HG02870 (cell line): ENCODE measurements at regions not wholly inside any gene's neighbourhood (a gene's known extent, or its start where the extent isn't known, plus 50 kb on each side); places are given as distances from the start of the nearest gene placed in this dataset.
"Not testable (repeated sequence)": the region's sequence is repeated elsewhere in the genome, so short reads cannot be mapped to it uniquely, and the experiment has no call there.

ENCODE experiments used
- ATAC-seq: cut with Tn5 transposase; IDR thresholded peaks from one replicate; pipeline ENCODE4 v1.9.1; 2021; ENCODE audit warnings: mild to moderate bottlenecking, moderate library complexity; ENCODE audit not compliant: unreplicated experiment

DNA sequence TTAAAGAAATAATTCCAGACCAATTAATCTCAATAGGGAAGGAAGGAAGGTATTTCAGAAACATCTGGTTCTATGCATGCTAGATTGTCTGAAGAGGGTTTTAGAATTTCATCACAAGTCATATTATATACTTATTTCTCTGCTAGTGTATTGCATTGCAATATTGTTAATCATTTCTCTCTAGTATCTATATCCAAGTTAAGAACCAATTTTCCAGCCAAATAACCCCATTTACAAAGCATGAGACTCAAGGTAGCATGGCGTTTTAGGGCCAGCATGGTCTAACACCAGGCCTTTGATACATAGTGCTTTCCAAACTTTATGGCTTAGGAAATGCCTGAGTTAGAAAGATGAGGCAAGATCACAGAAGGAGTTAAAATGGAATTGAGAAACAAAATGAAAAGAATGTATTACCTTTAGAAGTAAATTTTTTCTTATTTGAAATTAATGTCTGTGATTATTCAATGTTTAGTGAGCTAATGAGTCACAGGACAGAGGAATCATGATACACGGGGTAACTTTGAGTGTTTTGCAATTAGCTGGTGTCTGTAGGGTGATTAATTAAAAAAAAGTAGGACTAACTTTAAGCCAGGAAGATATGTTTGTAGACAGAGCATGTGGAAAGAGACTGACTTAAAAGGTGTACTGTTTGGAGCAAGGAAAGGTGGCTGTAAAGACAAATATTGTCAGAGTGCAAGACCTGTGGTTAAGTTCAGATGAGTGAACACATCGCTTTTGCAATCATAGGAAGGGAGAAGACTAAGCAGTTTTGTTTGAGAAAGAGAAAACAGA lies 1006.2 kb upstream of the CITED2 start:
- no peak for ATAC-seq

- no peak for ATAC-seq
These were observed 1005.5 kb upstream of the CITED2 start for GRCh38 chr6:140379919-140380318.

DNA sequence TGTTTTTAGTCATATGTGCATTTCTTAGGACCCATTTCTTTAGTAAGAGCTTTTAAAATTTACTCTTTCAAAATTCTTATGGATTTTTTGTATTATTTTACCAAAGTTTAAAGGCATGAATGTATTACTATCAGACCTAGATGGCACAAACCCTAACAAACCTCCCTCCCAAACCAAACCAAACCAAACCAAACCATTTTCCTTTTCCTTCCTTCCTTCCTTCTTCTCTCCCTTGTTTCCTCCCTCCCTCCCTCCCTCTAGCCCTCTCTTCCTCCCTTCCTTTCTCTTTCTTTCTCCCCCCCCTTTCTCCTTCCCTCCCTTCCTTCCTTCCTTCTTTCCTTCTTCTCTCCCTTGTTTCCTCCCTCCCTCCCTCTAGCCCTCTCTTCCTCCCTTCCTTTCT lies 1001.8 kb upstream of the CITED2 start:
- ATAC-seq = no peak

DNA sequence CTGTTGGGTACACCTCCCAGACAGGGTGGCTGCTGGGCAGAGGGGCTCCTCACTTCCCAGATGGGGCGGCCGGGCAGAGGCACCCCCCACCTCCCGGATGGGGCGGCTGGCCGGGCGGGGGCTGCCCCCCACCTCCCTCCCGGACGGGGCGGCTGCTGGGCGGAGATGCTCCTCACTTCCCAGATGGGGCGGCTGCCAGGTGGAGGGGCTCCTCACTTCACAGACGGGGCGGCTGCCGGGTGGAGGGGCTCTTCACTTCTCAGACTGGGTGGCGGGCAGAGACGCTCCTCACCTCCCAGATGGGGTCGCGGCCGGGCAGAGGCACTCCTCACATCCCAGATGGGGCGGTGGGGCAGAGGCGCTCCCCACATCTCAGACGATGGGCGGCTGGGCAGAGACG lies 999.3 kb upstream of the CITED2 start:
- ATAC-seq = not testable (repeated sequence)

DNA sequence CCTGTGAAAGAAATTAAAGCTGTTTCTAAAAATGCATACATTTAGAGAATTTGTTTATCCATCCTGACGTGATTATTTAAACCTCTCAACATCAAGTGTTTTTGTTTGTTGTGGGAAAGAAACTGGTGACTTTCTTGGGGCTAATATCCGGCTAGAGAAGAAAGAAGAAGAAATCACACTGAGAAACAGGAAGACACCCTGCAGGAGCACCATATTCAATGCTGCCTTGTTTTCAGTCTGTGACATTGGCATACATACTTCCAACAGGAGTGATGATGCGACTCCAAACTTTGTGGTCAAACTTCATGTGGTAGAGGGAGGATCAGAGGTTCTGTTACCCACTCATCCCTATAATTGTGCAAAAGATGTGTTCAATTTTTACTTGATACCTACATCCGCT lies 997.6 kb upstream of the CITED2 start:
- ATAC-seq = no peak

GRCh38 chr6:140370976-140371870 lies 996.8 kb upstream of the CITED2 start:
- ATAC-seq = no peak

GRCh38 chr6:140370441-140370840 lies 996.0 kb upstream of the CITED2 start:
- no peak for ATAC-seq

DNA sequence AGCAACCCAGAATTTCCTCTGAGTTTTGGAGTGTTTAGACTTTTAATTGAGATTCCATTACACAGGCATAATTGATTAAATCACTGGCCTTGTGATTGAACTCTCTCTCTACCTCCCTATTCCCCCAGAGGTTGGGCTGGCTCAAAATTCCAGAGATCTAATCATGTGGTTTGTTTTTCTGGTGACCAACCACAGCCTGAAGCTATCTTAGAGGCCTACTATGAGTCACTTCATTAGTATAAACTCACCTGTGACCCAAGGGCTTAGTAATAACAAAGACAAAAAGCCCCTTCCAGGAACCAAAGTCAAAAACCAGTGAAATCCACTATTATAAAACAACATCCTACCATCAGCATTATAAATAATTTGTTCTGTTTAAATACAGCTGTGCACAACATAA lies 992.5 kb upstream of the CITED2 start:
- no peak for ATAC-seq

GRCh38 chr6:140364916-140365315 lies 990.5 kb upstream of the CITED2 start:
- ATAC-seq = no peak

DNA sequence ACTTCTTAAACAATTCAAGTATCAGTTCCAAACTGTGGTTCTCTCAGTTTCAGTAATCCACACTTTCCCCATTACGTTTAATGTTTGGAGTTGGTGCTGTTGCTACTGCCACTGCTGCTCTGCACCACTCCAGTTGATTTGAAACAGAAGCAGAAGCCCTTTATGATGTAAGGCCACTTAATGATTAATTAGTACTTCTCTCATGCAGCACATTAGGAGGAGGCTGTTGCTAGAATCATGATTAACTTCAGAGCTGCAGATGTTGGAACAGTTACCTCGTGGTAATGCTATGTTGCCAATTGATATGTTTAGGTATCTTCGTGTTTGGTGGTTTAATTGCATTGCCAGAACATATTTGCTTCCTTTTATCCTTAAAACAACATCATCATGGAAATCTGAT lies 986.2 kb upstream of the CITED2 start:
- ATAC-seq = no peak

DNA sequence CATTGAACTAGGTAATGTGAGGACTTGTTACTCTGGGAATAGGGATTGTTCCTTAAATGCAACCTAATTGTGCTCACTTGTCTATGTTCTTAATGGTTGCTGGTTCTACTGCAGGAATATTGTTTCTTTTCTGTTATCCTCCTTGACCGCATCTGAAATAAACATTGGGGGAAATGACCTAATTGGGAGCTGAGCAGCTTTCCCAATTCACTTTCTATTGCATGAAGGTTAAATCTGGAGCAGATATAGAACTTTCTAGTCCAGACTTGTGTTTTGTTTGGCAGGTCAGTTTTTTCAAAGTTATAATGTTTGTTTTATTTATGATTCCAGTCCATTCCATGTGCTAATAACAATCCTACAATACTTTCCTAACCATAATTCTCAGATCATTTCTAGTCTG lies 981.0 kb upstream of the CITED2 start:
- no peak for ATAC-seq

DNA sequence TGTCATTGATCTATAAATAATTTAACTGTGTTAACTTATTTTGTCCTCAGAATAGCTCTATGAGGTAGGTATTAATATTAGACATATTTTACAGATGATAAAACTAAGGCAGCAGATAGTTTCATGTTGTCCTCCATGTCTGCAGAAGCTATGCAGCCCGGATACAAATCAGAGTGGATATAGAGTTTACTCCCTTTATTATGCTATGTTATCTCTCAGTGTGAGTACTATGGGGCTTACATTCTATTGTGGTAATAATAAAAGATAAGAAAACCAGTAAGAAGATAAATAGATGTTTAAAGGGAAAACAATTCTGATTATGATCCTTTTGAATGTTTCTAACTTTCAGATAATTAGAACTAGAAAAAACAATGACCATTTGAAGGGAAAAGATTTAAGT lies 979.8 kb upstream of the CITED2 start:
- ATAC-seq = no peak

- no peak for ATAC-seq
These were observed 979.1 kb upstream of the CITED2 start for GRCh38 chr6:140353536-140353935.

DNA sequence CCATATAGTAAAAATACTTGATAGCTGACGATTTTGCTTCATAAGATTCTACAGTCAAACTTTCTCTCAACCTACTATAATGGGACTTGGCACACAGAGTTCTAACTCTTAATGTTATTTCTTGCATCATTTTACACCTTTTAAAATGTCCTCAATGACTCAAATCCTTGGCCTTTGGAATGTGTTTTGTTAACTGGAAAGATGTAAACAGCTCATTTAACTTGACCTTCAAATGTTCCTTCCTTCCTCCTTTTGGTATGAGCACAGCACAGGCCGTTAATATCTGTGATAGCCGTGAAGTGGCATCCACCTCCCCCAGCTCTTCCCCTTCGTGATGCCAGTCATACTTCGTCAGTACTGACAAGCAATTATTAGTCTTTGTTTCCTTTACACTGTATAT lies 972.0 kb upstream of the CITED2 start:
- no peak for ATAC-seq

DNA sequence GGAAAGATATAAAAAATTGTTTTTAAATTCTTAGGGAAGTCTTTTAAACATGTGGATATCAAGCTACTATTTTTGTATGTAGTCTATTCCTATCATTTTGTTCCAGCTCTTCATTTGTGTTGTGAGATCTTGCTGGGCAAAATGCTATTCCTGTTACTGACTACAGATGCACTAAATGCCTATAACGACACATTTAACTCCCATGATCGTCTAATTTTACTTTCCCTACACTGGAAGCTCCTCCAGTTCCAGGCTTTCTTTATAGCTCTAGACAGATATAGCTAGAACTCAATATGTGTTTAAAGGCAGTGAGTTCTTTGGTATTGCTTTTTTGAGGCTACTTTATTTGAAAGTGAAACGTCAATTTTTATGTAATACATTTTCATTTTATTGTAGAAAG lies 971.5 kb upstream of the CITED2 start:
- ATAC-seq = no peak

- ATAC-seq = no peak
These were observed 969.9 kb upstream of the CITED2 start for GRCh38 chr6:140344142-140344913.

GRCh38 chr6:140343128-140343527 lies 968.7 kb upstream of the CITED2 start:
- no peak for ATAC-seq

- no peak for ATAC-seq
These were observed 966.8 kb upstream of the CITED2 start for GRCh38 chr6:140341272-140341671.

DNA sequence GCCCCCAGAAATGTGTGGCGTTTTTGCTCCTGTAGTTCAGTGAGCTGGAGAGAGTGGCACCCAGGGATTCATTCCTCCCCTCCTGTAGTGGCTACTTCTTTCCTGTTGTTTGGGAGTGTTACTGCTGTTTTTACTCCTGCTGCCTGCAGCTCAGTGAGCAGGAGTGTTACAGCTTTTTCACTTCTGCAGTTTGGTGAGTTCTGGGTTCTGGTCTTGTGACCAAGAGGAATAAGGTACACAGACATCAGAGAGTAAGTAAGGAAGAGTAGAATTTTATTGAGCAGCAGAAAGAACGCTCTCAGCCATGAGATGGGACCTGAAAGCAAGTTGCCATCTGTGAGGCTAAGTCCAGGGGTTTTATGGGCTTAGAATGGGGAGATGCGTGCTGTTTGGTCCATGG lies 966.3 kb upstream of the CITED2 start:
- no peak for ATAC-seq

DNA sequence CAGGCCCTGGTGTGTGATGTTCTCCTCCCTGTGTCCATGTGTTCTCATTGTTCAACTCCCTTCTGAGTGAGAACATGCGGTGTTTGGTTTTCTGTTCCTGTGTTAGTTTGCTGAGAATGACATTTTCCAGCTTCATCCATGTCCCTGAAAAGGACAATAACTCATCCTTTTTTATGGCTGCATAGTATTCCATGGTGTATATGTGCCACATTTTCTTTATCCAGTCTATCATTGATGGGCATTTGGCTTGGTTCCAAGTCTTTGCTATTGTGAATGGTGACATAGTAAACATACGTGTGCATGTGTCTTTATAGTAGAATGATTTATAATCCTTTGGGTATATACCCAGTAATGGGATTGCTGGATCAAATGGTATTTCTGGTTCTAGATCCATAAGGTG lies 964.6 kb upstream of the CITED2 start:
- not testable (repeated sequence) for ATAC-seq

- no peak for ATAC-seq
These were observed 947.4 kb upstream of the CITED2 start for GRCh38 chr6:140321891-140322290.
